Activated CD8-positive, alpha-beta memory T cell treated with anti-CD3 and anti-CD28 coated beads, Interleukin-2, amount 50 U/mL, for 1 hour (primary cell): ENCODE measurements at regions not wholly inside any gene's neighbourhood (a gene's known extent, or its start where the extent isn't known, plus 50 kb on each side); places are given as distances from the start of the nearest gene placed in this dataset.

ENCODE experiments used
- DNase-seq: peaks from one replicate; pipeline ENCODE4 v3.0.0-alpha.2; 2020; ENCODE audit errors: extremely low read depth

DNA sequence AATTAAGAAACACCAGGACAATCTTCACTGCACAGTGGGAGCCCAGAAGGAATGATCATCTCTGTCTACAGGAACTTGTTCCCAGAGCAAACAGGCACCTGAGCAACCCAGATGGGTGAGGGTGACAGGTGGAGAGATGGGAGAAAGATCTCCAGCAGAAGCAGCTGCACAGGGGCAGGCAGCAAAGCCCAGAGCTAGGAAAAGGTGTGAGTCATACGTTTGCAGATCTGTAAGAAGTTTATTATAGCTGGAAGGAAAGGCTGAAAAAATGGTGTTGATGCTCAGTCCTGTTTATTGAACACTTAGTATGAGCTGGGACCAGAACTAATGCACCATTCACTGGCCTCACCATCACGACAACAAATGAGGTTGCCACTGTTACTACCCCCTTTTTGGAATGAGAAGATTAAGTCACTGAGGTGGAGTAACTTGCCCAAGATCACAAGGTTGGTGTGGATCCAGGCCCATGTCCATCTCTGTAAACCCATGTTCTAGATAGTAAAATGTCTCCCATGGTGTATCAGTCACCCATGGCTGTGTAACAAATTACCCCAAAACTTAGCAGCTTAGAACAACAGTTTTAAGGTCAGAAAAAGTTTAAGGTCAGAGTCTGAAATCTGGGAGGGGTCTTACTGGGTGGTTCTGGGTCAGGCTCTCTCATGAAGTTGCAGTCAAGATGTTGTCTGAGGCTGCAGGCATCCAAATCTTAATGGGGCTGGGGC lies 506.9 kb downstream of the RPS24 start:
- no peak for DNase-seq

- DNase-seq = no peak
Observed at GRCh38 chr10:78541481-78542140, 507.9 kb downstream of the RPS24 start.

- DNase-seq = no peak
Observed at GRCh38 chr10:78542141-78542489, 508.5 kb downstream of the RPS24 start.

- no peak for DNase-seq
Observed at GRCh38 chr10:78542521-78542920, 508.9 kb downstream of the RPS24 start.

GRCh38 chr10:78543031-78543748 lies 509.5 kb downstream of the RPS24 start:
- DNase-seq = no peak

DNA sequence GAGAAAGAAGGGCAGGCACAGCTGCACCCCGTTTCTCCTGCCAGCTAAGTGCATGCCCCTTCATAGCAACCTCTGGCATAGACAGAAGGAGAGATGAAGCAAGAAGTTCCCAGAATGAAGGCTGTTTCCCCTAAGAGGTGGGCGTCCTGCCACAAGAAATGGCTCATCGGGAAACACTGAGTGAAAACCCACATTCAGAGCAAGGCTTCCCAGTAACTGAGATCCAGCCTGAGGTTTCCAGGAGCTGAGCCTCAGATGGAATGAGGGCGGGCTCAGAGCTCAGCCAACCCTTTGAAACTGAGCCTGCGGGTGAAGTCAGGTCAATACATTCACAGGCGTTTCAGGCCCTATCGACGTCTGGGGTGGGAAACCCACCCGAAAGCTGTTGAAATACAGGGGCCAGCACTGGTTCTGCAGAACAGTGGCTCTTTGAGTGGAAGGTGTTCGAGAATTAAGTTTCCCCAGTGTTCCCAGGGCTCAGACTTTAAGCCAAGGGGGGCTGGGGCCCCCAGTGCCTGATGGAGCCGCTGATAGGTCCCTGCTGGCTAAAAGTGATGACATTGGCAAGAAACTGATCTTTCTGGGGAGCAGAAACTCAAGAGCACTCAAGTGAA lies 510.2 kb downstream of the RPS24 start:
- no peak for DNase-seq

DNA sequence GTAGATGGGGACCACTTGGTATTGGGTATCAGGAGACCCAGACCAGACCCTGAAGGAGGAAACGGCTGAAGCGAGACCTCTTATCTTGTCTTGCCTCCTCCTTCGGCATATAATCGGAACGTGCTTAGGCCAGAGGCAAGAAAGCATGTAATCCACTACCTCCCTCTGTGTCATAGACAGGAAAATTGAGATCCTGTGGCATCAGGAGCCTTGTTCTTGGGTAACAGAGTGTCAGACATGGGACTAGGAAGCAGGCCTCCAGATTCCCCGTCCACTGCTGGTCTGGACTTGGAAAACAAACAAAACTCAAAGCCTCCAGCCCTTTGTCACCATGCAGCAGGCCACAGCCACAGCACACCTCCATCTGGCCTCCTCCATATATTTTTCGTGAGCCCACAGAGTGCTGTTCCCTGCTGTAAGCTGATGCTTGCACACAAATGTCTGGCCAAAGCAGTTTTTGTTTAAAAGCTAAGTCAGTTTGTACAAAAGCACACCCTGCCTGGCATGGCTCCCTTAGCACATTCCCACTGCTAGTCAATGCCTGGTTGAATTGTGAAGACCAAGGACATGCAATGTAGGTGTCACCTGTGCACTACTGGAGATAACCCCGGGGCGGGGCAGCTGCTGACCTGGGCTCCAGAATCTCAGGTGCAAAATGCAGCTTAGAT lies 510.9 kb downstream of the RPS24 start:
- no peak for DNase-seq

GRCh38 chr10:78545756-78546155 lies 512.1 kb downstream of the RPS24 start:
- no peak for DNase-seq

GRCh38 chr10:78547397-78547796 lies 513.7 kb downstream of the RPS24 start:
- no peak for DNase-seq

- no peak for DNase-seq
Observed at GRCh38 chr10:78547905-78548304, 514.2 kb downstream of the RPS24 start.

DNA sequence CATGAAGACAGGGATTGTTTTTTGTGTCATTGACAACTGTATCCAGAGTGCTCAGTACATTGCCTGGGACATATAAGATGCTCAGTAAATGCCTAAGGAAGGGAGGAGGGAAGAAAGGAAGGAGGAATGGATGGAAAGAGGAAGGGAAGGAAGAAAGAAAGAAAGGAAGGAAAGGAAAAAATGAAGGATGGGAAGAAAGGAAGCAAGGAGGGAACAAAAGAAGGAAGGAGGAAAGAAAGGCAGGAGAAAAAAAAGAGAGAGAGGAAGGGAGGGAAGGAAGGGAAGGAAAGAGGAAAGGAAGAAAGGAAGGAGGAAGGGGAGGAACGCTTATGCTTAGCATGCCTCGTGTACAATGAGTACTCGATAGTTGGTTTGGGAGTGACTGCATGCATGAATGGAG lies 514.7 kb downstream of the RPS24 start:
- no peak for DNase-seq

DNA sequence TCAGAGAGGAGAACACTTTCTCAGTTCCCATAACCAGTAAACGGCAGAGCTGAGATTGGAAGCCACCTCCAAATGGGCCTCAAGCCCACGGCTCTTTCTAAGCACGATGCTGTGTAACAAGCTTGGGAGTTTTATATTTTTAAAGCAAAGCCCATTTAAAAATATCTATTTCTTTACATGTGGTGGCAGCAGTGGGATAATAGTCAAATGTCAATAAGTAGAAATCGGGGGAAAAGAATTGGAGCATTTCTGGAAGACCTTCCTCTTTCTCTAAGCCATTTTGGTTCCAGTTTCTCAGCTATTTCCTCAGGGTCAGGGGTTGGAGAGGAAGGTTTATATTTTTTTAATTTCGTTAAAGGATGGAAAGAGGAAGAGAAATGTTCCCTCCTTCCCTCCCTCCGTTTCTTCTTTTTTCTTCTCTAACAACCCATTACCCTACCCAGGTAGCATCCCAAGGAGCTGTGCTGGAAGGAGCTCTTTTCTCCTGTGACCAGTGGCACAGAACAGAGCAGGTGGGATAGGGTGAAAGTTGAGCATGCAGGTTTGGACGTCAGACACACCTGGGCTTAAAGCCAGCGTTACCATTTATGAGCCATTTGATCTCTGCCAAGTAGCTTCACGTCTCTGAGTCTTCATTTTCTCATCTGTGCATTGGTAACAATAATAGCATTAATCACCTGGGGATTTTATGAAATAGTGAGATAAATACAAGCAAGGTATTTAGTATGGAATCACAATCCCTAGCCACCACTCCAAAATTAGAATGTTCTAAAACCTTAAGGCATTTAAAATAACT lies 515.7 kb downstream of the RPS24 start:
- no peak for DNase-seq

DNA sequence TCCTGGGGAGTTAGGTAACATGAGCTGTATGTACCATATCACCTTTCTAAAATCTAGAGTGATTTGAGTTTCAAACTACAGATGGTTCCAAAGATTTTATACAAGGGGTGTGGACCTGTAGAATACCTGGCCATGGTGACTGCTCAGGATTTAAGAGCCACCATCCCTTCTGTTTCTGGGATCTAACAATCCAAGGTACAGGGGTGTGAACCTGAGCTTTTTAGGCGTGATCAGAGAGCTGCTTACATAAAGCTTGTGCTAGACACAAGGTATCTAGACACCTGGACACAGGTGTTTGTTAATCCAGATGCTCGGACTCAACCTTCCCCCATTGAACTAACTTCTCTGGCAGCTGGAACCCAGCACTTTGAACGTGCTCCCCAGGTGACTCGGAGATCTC lies 516.4 kb downstream of the RPS24 start:
- no peak for DNase-seq

- DNase-seq = no peak
Observed at GRCh38 chr10:78550716-78551115, 517.1 kb downstream of the RPS24 start.

- DNase-seq = no peak
Observed at GRCh38 chr10:78551184-78552005, 517.4 kb upstream of the ZMIZ1 start.

GRCh38 chr10:78552261-78552811 lies 516.4 kb upstream of the ZMIZ1 start:
- DNase-seq = no peak

GRCh38 chr10:78553792-78554191 lies 515.0 kb upstream of the ZMIZ1 start:
- no peak for DNase-seq

DNA sequence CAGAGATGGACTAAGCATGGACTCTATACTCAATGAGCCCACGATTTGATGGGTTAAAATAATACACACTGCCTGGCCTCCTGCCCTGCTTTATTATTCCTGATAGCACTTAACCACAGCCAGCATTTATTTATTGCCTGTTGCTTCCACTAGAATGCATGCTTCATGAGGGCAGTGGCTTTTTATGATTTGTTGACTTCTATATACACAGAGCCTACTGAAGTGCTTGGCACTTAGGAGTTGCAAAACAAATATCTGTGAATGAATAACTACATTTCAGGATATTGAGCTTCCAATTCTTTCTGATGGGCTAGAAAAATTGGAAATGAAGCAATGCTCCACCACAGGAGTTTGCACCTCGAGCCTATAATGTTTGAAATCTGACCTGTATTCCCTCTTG lies 513.6 kb upstream of the ZMIZ1 start:
- DNase-seq = no peak

- DNase-seq = no peak
Observed at GRCh38 chr10:78556705-78557432, 511.9 kb upstream of the ZMIZ1 start.
